Lower leg skin (tissue), 4 donors: ENCODE measurements at regions not wholly inside any gene's neighbourhood (a gene's known extent, or its start where the extent isn't known, plus 50 kb on each side); places are given as distances from the start of the nearest gene placed in this dataset.
"Not testable (repeated sequence)": the region's sequence is repeated elsewhere in the genome, so short reads cannot be mapped to it uniquely, and the experiment has no call there.

Experiments used
- DNase-seq, 2 donors: peaks; one replicate each; pipeline ENCODE4 v3.0.0-alpha.2; 2019; ENCODE audit warnings: low spot score in 2 of 2
- H3K4me3 ChIP-seq: fragments of 200-600 bp; sonication (generic); 2 replicates; pipeline ENCODE4 v1.5.1; 2017; ENCODE audit warnings: mild to moderate bottlenecking, low read depth; ENCODE audit not compliant: poor library complexity, severe bottlenecking
- POLR2A ChIP-seq, 2 donors: fragments of 450-650 bp; IDR thresholded peaks; one replicate each; pipeline ENCODE4 v1.6.1; 2016 to 2017; ENCODE audit warnings: antibody characterized with exemption in 2 of 2, mild to moderate bottlenecking in 1 of 2, moderate library complexity in 1 of 2
- WGBS, 2 donors: methylation state at CpG; one replicate each; pipeline ENCODE4 v1.1.5; 2018; 5-methylcytosine and 5-hydroxymethylcytosine counted together
- intact Hi-C: fragments of 100-400 bp; cut with DNase I; formaldehyde crosslinking; loops from one replicate; pipeline ENCODE4 v1.15.0; 2023; ENCODE audit warnings: low total_unique reads
- TF ChIP-seq, protein P1 (sequence below), 3 donors: fragments of 450-650 bp; IDR thresholded peaks; one replicate each; pipeline ENCODE4 v1.5.1; 2016; ENCODE audit warnings: antibody characterized with exemption in 3 of 3, mild to moderate bottlenecking in 3 of 3, moderate library complexity in 2 of 3

DNA sequence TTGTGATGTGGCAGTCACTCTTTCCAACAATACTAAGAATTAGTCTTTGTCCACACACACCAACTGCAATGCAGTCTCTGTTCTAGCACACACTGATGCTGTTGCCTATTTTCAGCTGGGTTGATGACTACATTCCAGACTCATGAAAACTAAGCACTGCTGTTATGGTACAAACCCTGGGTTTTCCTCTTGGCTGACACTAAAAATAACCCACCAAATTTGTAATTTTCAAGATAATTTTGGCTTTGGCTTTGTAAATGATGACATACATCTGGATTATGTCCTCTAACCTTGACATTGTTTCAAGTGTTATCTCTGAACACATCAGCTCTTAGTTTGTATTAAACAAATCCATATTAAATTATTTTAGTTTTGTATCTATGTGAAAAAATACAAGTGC lies 444.8 kb downstream of the PTPRC start:
- intact Hi-C loops = no loop called here
- no peak overlapping the region for H3K4me3 ChIP-seq
- TF ChIP-seq POLR2A (IDR thresholded peaks at IDR 0.05) = no peak
- TF ChIP-seq, protein P1, sequence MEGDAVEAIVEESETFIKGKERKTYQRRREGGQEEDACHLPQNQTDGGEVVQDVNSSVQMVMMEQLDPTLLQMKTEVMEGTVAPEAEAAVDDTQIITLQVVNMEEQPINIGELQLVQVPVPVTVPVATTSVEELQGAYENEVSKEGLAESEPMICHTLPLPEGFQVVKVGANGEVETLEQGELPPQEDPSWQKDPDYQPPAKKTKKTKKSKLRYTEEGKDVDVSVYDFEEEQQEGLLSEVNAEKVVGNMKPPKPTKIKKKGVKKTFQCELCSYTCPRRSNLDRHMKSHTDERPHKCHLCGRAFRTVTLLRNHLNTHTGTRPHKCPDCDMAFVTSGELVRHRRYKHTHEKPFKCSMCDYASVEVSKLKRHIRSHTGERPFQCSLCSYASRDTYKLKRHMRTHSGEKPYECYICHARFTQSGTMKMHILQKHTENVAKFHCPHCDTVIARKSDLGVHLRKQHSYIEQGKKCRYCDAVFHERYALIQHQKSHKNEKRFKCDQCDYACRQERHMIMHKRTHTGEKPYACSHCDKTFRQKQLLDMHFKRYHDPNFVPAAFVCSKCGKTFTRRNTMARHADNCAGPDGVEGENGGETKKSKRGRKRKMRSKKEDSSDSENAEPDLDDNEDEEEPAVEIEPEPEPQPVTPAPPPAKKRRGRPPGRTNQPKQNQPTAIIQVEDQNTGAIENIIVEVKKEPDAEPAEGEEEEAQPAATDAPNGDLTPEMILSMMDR (IDR thresholded peaks at IDR 0.05) = no peak
- no peak for DNase-seq

DNA sequence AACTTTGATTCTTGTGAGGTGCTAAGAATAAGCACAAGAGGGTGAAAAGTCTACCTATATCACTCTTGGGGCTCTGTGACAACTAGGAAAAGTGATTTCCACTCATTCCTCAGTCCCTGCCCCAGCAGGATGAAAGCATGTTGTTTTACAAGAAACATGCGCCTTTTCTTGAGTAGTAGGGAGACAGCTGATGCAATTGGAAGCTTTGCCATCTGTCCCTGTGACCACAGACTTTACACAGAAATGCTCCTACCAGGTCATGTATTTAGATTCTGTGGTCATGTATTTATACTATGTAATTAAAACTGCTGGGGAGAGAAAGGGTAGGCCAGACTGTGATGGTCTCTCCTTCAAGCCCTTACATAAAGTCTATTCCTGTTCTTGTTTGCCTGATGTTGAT lies 445.5 kb downstream of the PTPRC start:
- DNase-seq = no peak
- intact Hi-C loops = no loop called here
- WGBS, 2 donors = 71 to 75% methylated on average over 1 of the region's 1 CpG
- no peak overlapping the region for H3K4me3 ChIP-seq
- TF ChIP-seq, protein P1 (IDR thresholded peaks at IDR 0.05) = no peak
- no peak for TF ChIP-seq POLR2A (IDR thresholded peaks at IDR 0.05)

DNA sequence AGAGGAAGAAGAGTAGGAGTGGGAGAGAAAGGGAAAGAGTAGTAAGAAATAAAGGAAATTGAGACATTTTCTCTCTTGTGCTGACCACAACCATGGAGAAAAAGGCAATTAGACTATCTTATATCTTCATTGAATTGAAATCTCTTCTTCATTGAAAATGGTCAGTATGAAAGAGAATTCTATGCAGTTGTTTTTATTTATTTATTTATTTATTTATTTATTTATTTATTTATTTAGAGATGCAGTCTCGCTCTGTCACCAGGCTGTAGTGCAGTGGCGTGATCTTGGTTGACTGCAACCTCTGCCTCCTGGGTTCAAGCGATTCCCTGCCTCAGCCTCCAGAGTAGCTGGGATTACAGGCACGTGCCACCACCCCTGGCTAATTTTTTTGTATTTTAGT lies 447.1 kb downstream of the PTPRC start:
- TF ChIP-seq, protein P1 (IDR thresholded peaks at IDR 0.05) = no peak
- no peak for TF ChIP-seq POLR2A (IDR thresholded peaks at IDR 0.05)
- H3K4me3 ChIP-seq = no peak overlapping the region
- DNase-seq = no peak
- intact Hi-C loops = no loop called here
- 96 to 99% methylated on average over 4 of the region's 4 CpGs for WGBS, 2 donors

DNA sequence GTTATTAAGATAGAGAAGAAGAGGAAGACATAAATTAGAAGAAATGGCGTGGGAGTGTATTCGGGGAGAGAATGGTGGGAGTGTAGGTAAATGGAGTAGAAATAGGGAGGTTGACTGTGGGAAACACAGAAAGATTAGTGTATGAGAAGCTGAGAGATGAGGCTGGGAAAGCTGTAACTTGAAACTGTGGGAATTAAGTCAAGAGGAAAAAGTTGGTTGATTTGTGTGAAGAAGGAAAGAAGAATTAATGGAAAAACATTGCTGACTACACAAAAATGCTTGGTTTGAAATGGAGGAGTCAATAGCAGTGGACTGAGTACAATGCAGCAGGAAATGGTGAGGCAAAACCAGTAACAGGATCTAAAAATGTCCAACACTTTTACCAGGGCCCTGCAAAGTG lies 448.3 kb downstream of the PTPRC start:
- DNase-seq = no peak
- TF ChIP-seq, protein P1 (IDR thresholded peaks at IDR 0.05) = no peak
- TF ChIP-seq POLR2A (IDR thresholded peaks at IDR 0.05) = no peak
- WGBS, 2 donors = 91 to 98% methylated on average over 2 of the region's 2 CpGs
- no peak overlapping the region for H3K4me3 ChIP-seq
- intact Hi-C loops = no loop called here

DNA sequence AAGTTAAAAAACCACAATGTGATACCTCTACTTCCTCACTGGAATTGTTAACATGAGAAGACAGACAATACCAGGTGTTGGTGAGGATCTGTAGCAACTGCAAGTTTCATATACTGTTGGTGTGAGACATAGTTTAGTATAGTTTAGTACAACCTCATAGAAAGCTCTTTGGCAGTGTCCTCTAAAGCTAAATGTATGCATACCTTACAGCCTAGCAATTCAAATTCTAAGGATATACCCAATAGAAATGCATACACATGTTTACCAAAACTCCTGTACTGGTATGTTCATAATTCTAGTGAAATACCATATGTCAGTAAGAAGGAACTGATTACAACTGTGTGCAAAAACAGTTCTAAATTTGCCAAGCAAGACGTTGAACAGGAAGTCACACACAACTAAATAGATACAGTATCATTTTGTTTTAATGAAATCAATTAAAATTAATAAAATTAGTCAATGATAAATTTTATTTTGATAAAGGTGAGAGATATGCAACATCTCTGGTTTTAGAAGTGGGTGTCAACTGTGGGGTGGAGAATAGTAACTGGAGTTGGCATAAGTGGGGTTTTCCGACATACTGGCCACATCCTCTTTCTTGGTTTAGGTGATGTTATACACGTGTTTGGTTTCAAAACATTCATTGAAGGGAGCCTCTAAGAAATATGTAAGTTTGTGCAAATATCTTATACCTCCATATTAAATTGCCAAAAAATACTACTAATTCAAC lies 450.7 kb downstream of the PTPRC start:
- TF ChIP-seq, protein P1 (IDR thresholded peaks at IDR 0.05) = no peak
- intact Hi-C loops = no loop called here
- no peak overlapping the region for H3K4me3 ChIP-seq
- 56 to 60% methylated on average over 3 of the region's 3 CpGs for WGBS, 2 donors
- DNase-seq = no peak

DNA sequence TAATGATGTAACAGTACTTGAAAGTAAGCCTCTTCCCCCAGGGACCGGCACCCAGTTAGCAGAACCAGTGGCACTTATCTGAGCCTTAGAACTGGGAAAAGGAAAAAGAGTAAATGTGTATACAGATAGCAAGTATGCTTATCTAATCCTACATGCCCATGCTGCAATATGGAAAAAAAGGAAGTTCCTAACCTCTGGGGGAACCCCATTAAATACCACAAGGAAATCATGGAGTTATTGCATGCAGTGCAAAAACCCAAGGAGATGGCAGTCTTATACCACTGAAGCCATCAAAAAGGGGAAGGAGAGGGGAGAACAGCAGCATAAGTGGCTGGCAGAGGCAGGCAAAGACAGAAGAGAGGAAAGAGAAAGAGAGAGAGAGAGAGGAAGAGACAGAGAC lies 456.8 kb downstream of the PTPRC start:
- 83 to 91% methylated on average over 1 of the region's 1 CpG for WGBS, 2 donors
- H3K4me3 ChIP-seq, DNase-seq, intact Hi-C loops: not testable (repeated sequence)
